Muscle of leg (tissue), 3 donors: ENCODE measurements at regions not wholly inside any gene's neighbourhood (a gene's known extent, or its start where the extent isn't known, plus 50 kb on each side); places are given as distances from the start of the nearest gene placed in this dataset.
A peak's percentile ranks its signal among the peaks of the same experiment; 100 is the strongest.

Experiments used
- DNase-seq: peaks from one replicate; pipeline ENCODE4 v3.0.0; 2013
- H3K27ac ChIP-seq: one replicate; pipeline ENCODE4 v1.5.1; 2013; ENCODE audit warnings: mild to moderate bottlenecking, low read length, control low read depth
- H3K27me3 ChIP-seq: one replicate; pipeline ENCODE4 v1.6.1; 2013; ENCODE audit warnings: low read length; ENCODE audit not compliant: control insufficient read depth, insufficient read depth
- H3K36me3 ChIP-seq: one replicate; pipeline ENCODE4 v1.6.1; 2013; ENCODE audit warnings: low read length; ENCODE audit not compliant: control insufficient read depth, insufficient read depth
- H3K4me1 ChIP-seq: one replicate; pipeline ENCODE4 v1.6.1; 2013; ENCODE audit warnings: low read length; ENCODE audit not compliant: control insufficient read depth, insufficient read depth
- H3K4me3 ChIP-seq: one replicate; pipeline ENCODE4 v1.5.1; 2013; ENCODE audit warnings: low read length, control low read depth
- H3K9me3 ChIP-seq: replicated peaks from 2 replicates; pipeline ENCODE4 v1.6.1; 2013; ENCODE audit warnings: low read depth, low read length; ENCODE audit not compliant: control insufficient read depth
- whole genome bisulfite sequencing: methylation state at CpG from one replicate; pipeline ENCODE4 v1.1.5; 2013; ENCODE audit warnings: missing lambda C conversion rate; ENCODE audit not compliant: insufficient coverage; 5-methylcytosine and 5-hydroxymethylcytosine counted together

- no peaks in the 10 kb centered on the region for H3K36me3 ChIP-seq
- H3K4me3 ChIP-seq = no peak overlapping the region
- no peaks in the 10 kb centered on the region for H3K4me1 ChIP-seq
- peaks cover 4% of the 10 kb centered on the region for H3K9me3 ChIP-seq
- no peak for DNase-seq
- 77% methylated on average over 5 of the region's 8 CpGs for WGBS
- H3K27me3 ChIP-seq = no peaks in the 10 kb centered on the region
- H3K27ac ChIP-seq = no peak overlapping the region
These were observed 569.5 kb upstream of the LRRN3 start for GRCh38 chr7:110521357-110521911.

DNA sequence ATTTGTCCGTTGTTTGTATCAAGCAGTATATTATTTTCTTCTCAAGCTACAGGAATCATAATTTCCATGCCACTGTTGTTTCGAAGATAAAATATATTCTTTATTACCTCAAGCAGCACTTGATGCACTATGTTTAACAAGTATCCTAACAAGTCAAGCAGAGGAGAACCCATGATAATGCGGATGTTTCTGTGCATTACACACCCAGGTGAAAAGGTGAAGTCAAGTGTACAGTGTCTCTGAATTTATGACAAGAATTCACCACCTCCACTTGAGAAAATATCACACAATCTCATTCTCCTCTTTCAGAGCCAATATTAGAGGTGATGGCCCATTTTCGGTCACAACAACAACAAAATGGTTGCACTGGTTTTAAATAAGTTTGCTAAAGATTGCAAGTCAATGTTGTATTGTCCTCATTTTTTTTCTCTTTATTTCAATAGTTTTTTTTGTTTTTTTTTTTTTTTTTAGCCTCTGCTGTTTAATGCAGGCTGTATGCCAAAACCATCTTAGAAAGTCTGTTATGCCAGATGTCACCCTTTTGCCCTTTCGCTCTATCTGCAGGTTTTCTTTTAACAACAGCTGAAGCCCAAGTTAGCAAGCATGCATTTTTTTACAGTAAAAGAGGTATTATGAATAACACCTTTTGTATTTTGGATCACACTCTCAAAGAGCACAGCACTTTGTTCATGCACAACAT lies 568.7 kb upstream of the LRRN3 start:
- peak; percentile 36 for DNase-seq
- H3K9me3 ChIP-seq = peaks cover 4% of the 10 kb centered on the region
- no CpG with 5 or more reads among the region's 5 CpGs for WGBS

GRCh38 chr7:110522761-110523200 lies 568.1 kb upstream of the LRRN3 start:
- DNase-seq = peak; percentile 78
- no peaks in the 10 kb centered on the region for H3K4me1 ChIP-seq
- no peak overlapping the region for H3K27ac ChIP-seq
- H3K4me3 ChIP-seq = no peak overlapping the region
- peaks cover 4% of the 10 kb centered on the region for H3K9me3 ChIP-seq
- no peaks in the 10 kb centered on the region for H3K27me3 ChIP-seq
- no CpG with 5 or more reads among the region's 3 CpGs for WGBS
- no peaks in the 10 kb centered on the region for H3K36me3 ChIP-seq

More for the DNA sequence above, 568.7 kb upstream of the LRRN3 start:
- H3K36me3 ChIP-seq = no peaks in the 10 kb centered on the region
- H3K27me3 ChIP-seq = no peaks in the 10 kb centered on the region
- H3K27ac ChIP-seq = no peak overlapping the region
- H3K4me3 ChIP-seq = no peak overlapping the region
- no peaks in the 10 kb centered on the region for H3K4me1 ChIP-seq

- H3K27me3 ChIP-seq = no peaks in the 10 kb centered on the region
- H3K36me3 ChIP-seq = no peaks in the 10 kb centered on the region
- H3K4me1 ChIP-seq = no peaks in the 10 kb centered on the region
- no peak overlapping the region for H3K4me3 ChIP-seq
- no peak overlapping the region for H3K27ac ChIP-seq
- no peaks in the 10 kb centered on the region for H3K9me3 ChIP-seq
- 100% methylated on average over 1 of the region's 2 CpGs for WGBS
- no peak for DNase-seq
These were observed 561.8 kb upstream of the LRRN3 start for GRCh38 chr7:110529175-110529574.

GRCh38 chr7:110531186-110531585 lies 559.7 kb upstream of the LRRN3 start:
- H3K27ac ChIP-seq = no peak overlapping the region
- H3K36me3 ChIP-seq = no peaks in the 10 kb centered on the region
- no peaks in the 10 kb centered on the region for H3K27me3 ChIP-seq
- no peaks in the 10 kb centered on the region for H3K9me3 ChIP-seq
- no peak for DNase-seq
- H3K4me1 ChIP-seq = no peaks in the 10 kb centered on the region
- no peak overlapping the region for H3K4me3 ChIP-seq

DNA sequence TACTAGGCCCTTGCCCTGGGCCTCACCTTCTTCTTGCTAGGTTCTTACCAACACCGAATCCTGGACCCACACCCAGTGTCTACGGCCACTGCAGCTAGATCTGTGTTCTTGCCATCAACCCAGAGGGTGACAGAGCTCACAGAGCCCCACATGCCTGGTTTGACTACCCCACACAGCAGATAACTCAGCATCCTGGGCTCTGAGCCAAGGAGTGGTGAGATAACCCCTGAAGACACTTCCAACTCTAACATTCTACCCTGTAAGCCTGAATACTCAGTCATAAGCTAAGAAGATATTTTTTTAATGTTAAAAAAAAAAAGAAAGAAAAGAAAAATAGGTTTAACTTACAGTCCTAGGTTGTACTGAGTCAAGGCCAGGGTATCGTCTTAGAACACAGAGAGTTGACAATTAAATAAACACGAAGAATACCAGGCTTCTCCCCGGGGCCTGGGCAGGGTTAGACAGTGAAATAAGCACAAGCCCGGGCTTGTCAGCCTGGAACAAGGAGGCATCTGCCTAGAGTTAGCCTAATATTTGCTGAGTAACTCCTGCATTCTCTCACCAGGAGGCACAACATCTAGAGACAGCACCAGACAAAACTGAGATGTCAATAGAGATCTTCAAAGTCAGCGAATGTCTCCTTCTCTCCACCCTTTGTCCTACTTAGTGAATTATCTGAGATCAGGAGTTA lies 556.5 kb upstream of the LRRN3 start:
- no peak for DNase-seq
- H3K9me3 ChIP-seq = no peaks in the 10 kb centered on the region
- no peak overlapping the region for H3K27ac ChIP-seq
- WGBS = 81% methylated on average over 6 of the region's 7 CpGs
- no peaks in the 10 kb centered on the region for H3K4me1 ChIP-seq
- no peaks in the 10 kb centered on the region for H3K27me3 ChIP-seq
- no peak overlapping the region for H3K4me3 ChIP-seq
- no peaks in the 10 kb centered on the region for H3K36me3 ChIP-seq

GRCh38 chr7:110539216-110539615 lies 551.7 kb upstream of the LRRN3 start:
- Histone ChIP-seq H3K27ac (no peak overlapping the region), H3K9me3 (no peaks in the 10 kb centered on the region), H3K27me3 (no peaks in the 10 kb centered on the region), H3K36me3 (no peaks in the 10 kb centered on the region), H3K4me3 (no peak overlapping the region), H3K4me1 (no peaks in the 10 kb centered on the region)
- DNase-seq = no peak

DNA sequence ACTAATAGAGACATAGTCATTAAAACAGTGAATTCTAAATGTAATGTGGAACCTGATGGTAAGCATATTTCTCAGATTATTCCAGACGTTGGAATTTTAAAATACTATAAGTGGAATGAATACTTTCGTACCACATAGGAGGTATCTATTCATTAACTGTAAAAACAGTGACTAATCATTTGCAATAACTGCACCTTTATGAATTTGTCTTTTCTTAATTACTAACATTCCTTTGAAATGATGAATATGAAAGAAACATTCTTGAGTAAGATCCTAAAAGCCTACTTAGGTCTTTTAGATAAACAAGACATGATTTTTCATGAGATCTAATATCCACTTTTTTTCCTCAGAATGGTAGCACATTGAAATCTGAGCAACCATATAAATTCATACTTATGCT lies 549.0 kb upstream of the LRRN3 start:
- no peak for DNase-seq
- no peaks in the 10 kb centered on the region for H3K4me1 ChIP-seq
- H3K27me3 ChIP-seq = no peaks in the 10 kb centered on the region
- no peaks in the 10 kb centered on the region for H3K36me3 ChIP-seq
- no peaks in the 10 kb centered on the region for H3K9me3 ChIP-seq
- no CpG with 5 or more reads among the region's 2 CpGs for WGBS
- H3K27ac ChIP-seq = no peak overlapping the region
- no peak overlapping the region for H3K4me3 ChIP-seq

DNA sequence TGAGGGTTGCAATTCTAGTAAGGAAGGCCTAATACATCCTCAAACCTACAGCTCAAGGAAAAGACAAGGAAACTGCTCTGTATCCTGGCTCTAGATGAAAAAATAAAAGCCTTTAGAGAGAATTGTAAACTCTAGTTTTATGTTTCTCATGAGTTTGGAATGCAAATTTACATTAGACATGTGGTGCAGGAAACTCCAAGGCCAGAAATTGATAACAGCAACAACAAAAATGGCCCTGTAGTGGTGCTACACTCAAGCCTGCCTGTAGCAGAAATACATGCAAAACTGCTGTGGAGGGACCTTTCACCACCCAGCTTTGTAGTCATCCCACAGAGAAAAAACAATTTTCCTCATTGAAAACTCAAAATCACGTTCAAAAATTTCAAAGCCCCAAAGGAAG lies 546.7 kb upstream of the LRRN3 start:
- WGBS = no CpG with 5 or more reads among the region's 1 CpG
- Histone ChIP-seq H3K36me3 (no peaks in the 10 kb centered on the region), H3K27me3 (no peaks in the 10 kb centered on the region), H3K4me1 (no peaks in the 10 kb centered on the region), H3K27ac (no peak overlapping the region), H3K4me3 (no peak overlapping the region), H3K9me3 (no peaks in the 10 kb centered on the region)
- DNase-seq = peak; percentile 7

DNA sequence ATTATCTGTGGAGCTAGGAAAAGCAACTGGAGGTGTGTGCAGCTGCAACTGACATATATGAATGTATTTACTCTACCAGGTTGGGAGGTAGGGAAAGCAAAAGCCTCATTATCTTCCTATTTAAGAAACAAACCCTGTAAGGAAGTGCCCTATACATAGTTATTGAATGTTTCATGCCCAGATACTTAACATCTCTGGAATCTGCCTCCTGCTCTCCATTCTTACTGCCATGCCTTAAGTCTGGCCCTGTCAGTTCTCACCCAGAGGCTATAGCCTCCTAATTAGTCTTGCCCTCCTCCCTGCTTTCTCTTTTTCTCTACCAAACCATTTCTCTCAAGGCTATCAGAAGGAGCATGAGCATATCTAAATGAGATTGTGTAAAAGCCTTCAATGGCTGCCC lies 542.6 kb upstream of the LRRN3 start:
- Histone ChIP-seq H3K9me3 (peaks cover 11% of the 10 kb centered on the region), H3K4me3 (no peak overlapping the region), H3K4me1 (no peaks in the 10 kb centered on the region), H3K36me3 (no peaks in the 10 kb centered on the region), H3K27ac (no peak overlapping the region), H3K27me3 (no peaks in the 10 kb centered on the region)
- no peak for DNase-seq
